Osteoblast (primary cell): ENCODE measurements at regions not wholly inside any gene's neighbourhood (a gene's known extent, or its start where the extent isn't known, plus 50 kb on each side); places are given as distances from the start of the nearest gene placed in this dataset.
"Not testable (repeated sequence)": the region's sequence is repeated elsewhere in the genome, so short reads cannot be mapped to it uniquely, and the experiment has no call there.

Experiments
- DNase-seq: peaks from one replicate; pipeline ENCODE4 v3.0.0; 2011; ENCODE audit warnings: low spot score, mixed read lengths; ENCODE audit not compliant: insufficient read length; ENCODE audit errors: missing footprints
- H2AFZ ChIP-seq: 2 replicates; pipeline ENCODE4 v1.6.0; 2011; ENCODE audit warnings: mild to moderate bottlenecking, low read length
- H3K27ac ChIP-seq: 2 replicates; pipeline ENCODE4 v1.5.1; 2011; ENCODE audit warnings: mild to moderate bottlenecking, low read depth, low read length, moderate library complexity
- H3K27me3 ChIP-seq: 2 replicates; pipeline ENCODE4 v1.6.0; 2012; ENCODE audit warnings: mild to moderate bottlenecking, control low read depth, inconsistent platforms, low read length, moderate library complexity; ENCODE audit not compliant: insufficient read depth
- H3K36me3 ChIP-seq: 2 replicates; pipeline ENCODE4 v1.5.1; 2011; ENCODE audit warnings: mild to moderate bottlenecking, low read length, control low read depth, moderate library complexity; ENCODE audit not compliant: insufficient read depth
- H3K4me1 ChIP-seq: 2 replicates; pipeline ENCODE4 v1.5.1; 2011; ENCODE audit warnings: mild to moderate bottlenecking, low read length, control low read depth, moderate library complexity; ENCODE audit not compliant: insufficient read depth
- H3K4me2 ChIP-seq: 2 replicates; pipeline ENCODE4 v1.6.0; 2011; ENCODE audit warnings: mild to moderate bottlenecking, low read length; ENCODE audit not compliant: insufficient read depth
- H3K4me3 ChIP-seq: fragments of 200-600 bp; sonication (generic); 3 replicates; pipeline ENCODE4 v1.5.1; 2012; ENCODE audit warnings: mild to moderate bottlenecking, low read length, inconsistent platforms; ENCODE audit not compliant: insufficient read depth
- H3K79me2 ChIP-seq: 2 replicates; pipeline ENCODE4 v1.6.0; 2012; ENCODE audit warnings: mild to moderate bottlenecking, low read length, control low read depth, inconsistent platforms; ENCODE audit not compliant: insufficient read depth
- H3K9me3 ChIP-seq: 2 replicates; pipeline ENCODE4 v1.5.1; 2011; ENCODE audit warnings: low read depth, low read length, control low read depth
- H4K20me1 ChIP-seq: 2 replicates; pipeline ENCODE4 v1.6.0; 2012; ENCODE audit warnings: mild to moderate bottlenecking, low read length, control low read depth; ENCODE audit not compliant: insufficient read depth
- CTCF ChIP-seq: IDR thresholded peaks from 2 replicates; pipeline ENCODE4 v1.5.1; 2011; ENCODE audit warnings: mild to moderate bottlenecking, low read depth, low read length, moderate library complexity; ENCODE audit errors: extremely low read depth

GRCh38 chr6:18039481-18039880 is 52.0 kb upstream of the KIF13A start:
- Histone ChIP-seq H2AFZ (no peak overlapping the region), H3K79me2 (no peaks in the 10 kb centered on the region), H3K4me1 (peaks cover 7% of the 10 kb centered on the region), H3K27me3 (no peaks in the 10 kb centered on the region), H3K4me2 (no peak overlapping the region), H3K4me3 (no peak overlapping the region), H3K9me3 (no peaks in the 10 kb centered on the region), H3K36me3 (no peaks in the 10 kb centered on the region), H3K27ac (no peak overlapping the region), H4K20me1 (no peaks in the 10 kb centered on the region)
- peak; percentile 11 for DNase-seq
- TF ChIP-seq CTCF: no peak

- H3K4me1 ChIP-seq, H3K9me3 ChIP-seq, H3K4me3 ChIP-seq, H3K4me2 ChIP-seq, H3K27me3 ChIP-seq, H3K79me2 ChIP-seq, H3K27ac ChIP-seq, H2AFZ ChIP-seq, H4K20me1 ChIP-seq, H3K36me3 ChIP-seq, DNase-seq: not testable (repeated sequence)
Observed at GRCh38 chr6:18038235-18038634, 50.8 kb upstream of the KIF13A start.
